Pancreas (tissue), 10 donors: ENCODE measurements at regions not wholly inside any gene's neighbourhood (a gene's known extent, or its start where the extent isn't known, plus 50 kb on each side); places are given as distances from the start of the nearest gene placed in this dataset.

Source experiments
- ATAC-seq, 4 donors: fragments of 200-7000 bp; cut with Tn5 transposase; one replicate each; pipeline versions ENCODE4 v1.8.0 to v1.9.1; 2020; ENCODE audit warnings: mild to moderate bottlenecking in 4 of 4, moderate library complexity in 4 of 4
- DNase-seq, 6 donors: peaks; one replicate each; pipeline ENCODE4 v3.0.0-alpha.2; 2020
- FAIRE-seq: peaks from 2 replicates; lab custom pipeline; 2012; peaks lifted over from hg19 to GRCh38; lab: Jason Lieb, UNC
- H3K27ac ChIP-seq, 4 donors: fragments of 200-600 bp; sonication (generic); 1 replicate in 3 of 4; 2 replicates in 1 of 4; pipeline versions ENCODE4 v1.5.0 to v1.8.0; 2020
- H3K27me3 ChIP-seq, 4 donors: fragments of 200-600 bp; one replicate each; pipeline ENCODE4 v1.8.0; 2021
- H3K36me3 ChIP-seq, 3 donors: fragments of 200-600 bp; sonication (generic) in 1 of 3; one replicate each; pipeline versions ENCODE4 v1.5.0 to v1.8.0; 2020 to 2021
- H3K4me1 ChIP-seq, 3 donors: fragments of 200-600 bp; one replicate each; pipeline ENCODE4 v1.8.0; 2021
- H3K4me3 ChIP-seq, 4 donors: fragments of 200-600 bp; sonication (generic) in 2 of 4; one replicate each; pipeline versions ENCODE4 v1.5.0 to v1.8.0; 2020 to 2021
- H3K9me3 ChIP-seq, 4 donors: fragments of 200-600 bp; one replicate each; pipeline ENCODE4 v1.8.0; 2021
- CTCF ChIP-seq, 4 donors: fragments of 200-600 bp; sonication (generic) in 3 of 4; IDR thresholded peaks; one replicate each; pipeline versions ENCODE4 v1.5.0 to v1.8.0; 2021; ENCODE audit warnings: antibody characterized with exemption in 4 of 4
- WGBS, 2 donors: extraction: QIAGEN DNeasy Blood & Tissue Kit; methylation state at CpG; one replicate each; pipeline ENCODE4 v1.1.7; 2013; 5-methylcytosine and 5-hydroxymethylcytosine counted together
- intact Hi-C, 3 donors: fragments of 100-400 bp; cut with DNase I; formaldehyde crosslinking; loops; one replicate each; pipeline versions ENCODE4 v1.11.1 to v1.14.2; 2022
- donor health status: healthy with polysubstance abuse.
- donor health status: DM: no; HTN: no; CAD: no; lungs with moderate emphysema.
- donor health status: DM: no; HTN: no; CAD: no.
- donor health status: control.
- donor health status: control.
- donor health status: Bipolar disorder and iron deficiency.
- donor health status: DM: yes; HTN: yes; CAD: no.
- donor health status: DM: no; HTN: no; CAD: no.
- donor health status: DM: no; HTN: no; CAD: no.
- donor health status: DM: yes; HTN: yes; CAD: no.

GRCh38 chr15:80326270-80326669, 74.3 kb upstream of the CTXND1 start:
- H3K36me3 ChIP-seq: no peaks in the 10 kb centered on the region
- H3K9me3 ChIP-seq: no peaks in the 10 kb centered on the region
- intact Hi-C loops: no loop called here
- peaks cover 0 to 3% (median 0%) of the 10 kb centered on the region in 4 donors for H3K27me3 ChIP-seq
- no peak overlapping the region for H3K4me3 ChIP-seq
- DNase-seq (no peak), ATAC-seq (no peak), FAIRE-seq (no peak)
- H3K27ac ChIP-seq: no peak overlapping the region
- 91% methylated on average over 2 of the region's 2 CpGs for WGBS, 2 donors
- TF ChIP-seq CTCF (IDR thresholded peaks at IDR 0.05): no peak
- H3K4me1 ChIP-seq: no peaks in the 10 kb centered on the region

DNA sequence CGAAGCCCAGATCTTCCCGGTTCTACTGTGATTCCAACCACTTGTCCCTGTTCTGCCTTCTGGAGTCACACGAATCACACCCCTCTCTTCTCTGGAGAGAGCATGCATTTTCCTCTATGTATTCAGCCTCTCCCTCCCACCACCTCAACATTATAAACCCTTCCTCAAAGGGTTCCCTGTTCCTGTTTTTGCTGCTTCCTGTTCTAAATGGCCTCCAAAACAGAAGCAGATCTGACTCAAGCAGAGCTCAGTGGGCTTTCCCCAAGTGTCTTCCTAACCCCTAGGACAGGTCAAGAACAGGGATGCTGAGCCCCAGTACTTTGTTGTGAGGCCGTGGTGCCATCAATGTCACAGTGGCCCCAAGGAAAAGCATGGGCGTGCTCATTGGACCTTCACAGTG, 75.7 kb upstream of the ARNT2 start:
- no peak for DNase-seq
- Histone ChIP-seq H3K4me1 (no peaks in the 10 kb centered on the region), H3K27me3 (no peaks in the 10 kb centered on the region), H3K9me3 (no peaks in the 10 kb centered on the region), H3K36me3 (no peaks in the 10 kb centered on the region), H3K27ac (no peak overlapping the region), H3K4me3 (no peak overlapping the region)
- FAIRE-seq: no peak
- ATAC-seq: no peak
- TF ChIP-seq CTCF (IDR thresholded peaks at IDR 0.05): no peak
- 67 to 71% methylated on average over 5 of the region's 5 CpGs for WGBS, 2 donors
- intact Hi-C loops: no loop called here

- Histone ChIP-seq H3K36me3 (no peaks in the 10 kb centered on the region), H3K27me3 (no peaks in the 10 kb centered on the region), H3K27ac (no peak overlapping the region), H3K9me3 (no peaks in the 10 kb centered on the region), H3K4me1 (no peaks in the 10 kb centered on the region), H3K4me3 (no peak overlapping the region)
- no peak for DNase-seq
- ATAC-seq: no peak
- intact Hi-C loops: no loop called here
- no peak for FAIRE-seq
- no peak for TF ChIP-seq CTCF (IDR thresholded peaks at IDR 0.05)
- WGBS, 2 donors: 87 to 89% methylated on average over 28 of the region's 28 CpGs
These were observed 72.2 kb upstream of the ARNT2 start for GRCh38 chr15:80331886-80332406.

- Histone ChIP-seq H3K27me3 (no peaks in the 10 kb centered on the region), H3K27ac (no peak overlapping the region), H3K9me3 (no peaks in the 10 kb centered on the region), H3K4me1 (no peaks in the 10 kb centered on the region), H3K4me3 (no peak overlapping the region), H3K36me3 (no peaks in the 10 kb centered on the region)
- FAIRE-seq (no peak), ATAC-seq (no peak), DNase-seq (no peak)
- WGBS, 2 donors: 51 to 53% methylated on average over 4 of the region's 4 CpGs
- no peak for TF ChIP-seq CTCF (IDR thresholded peaks at IDR 0.05)
- intact Hi-C loops: no loop called here
These were observed 70.9 kb upstream of the ARNT2 start for GRCh38 chr15:80333261-80333660.

GRCh38 chr15:80334521-80334920, 69.7 kb upstream of the ARNT2 start:
- FAIRE-seq (no peak), DNase-seq (no peak), ATAC-seq (no peak)
- TF ChIP-seq CTCF (IDR thresholded peaks at IDR 0.05): no peak
- H3K4me1 ChIP-seq: no peaks in the 10 kb centered on the region
- no peaks in the 10 kb centered on the region for H3K9me3 ChIP-seq
- H3K27me3 ChIP-seq: no peaks in the 10 kb centered on the region
- H3K4me3 ChIP-seq: no peak overlapping the region
- intact Hi-C loops: no loop called here
- no peak overlapping the region for H3K27ac ChIP-seq
- 15 to 20% methylated on average over 1 of the region's 1 CpG for WGBS, 2 donors
- no peaks in the 10 kb centered on the region for H3K36me3 ChIP-seq
